ENCODE measurements at regions not wholly inside any gene's neighbourhood (a gene's known extent, or its start where the extent isn't known, plus 50 kb on each side); places are given as distances from the start of the nearest gene placed in this dataset.

- POLR2A ChIA-PET, result no interaction called here
- CTCF ChIA-PET, result interaction anchor here (1.2 kb wide), 1 partner anchor 24 kb away, joined by 4 read pairs; no protein-coding TSS in a partner anchor
These were observed 206.4 kb upstream of the GRIP1 start for GRCh38 chr12:66885115-66885875.

GRCh38 chr12:66896797-66897196 is 217.9 kb upstream of the GRIP1 start:
- Histone ChIP-seq H3K4me1 (ENCODE audit: control insufficient read depth, insufficient read depth, low read length) (peaks cover 26% of the 10 kb centered on the region), H3K9me3 (ENCODE audit: control insufficient read depth, insufficient read depth, low read depth, low read length) (no peaks in the 10 kb centered on the region), H3K27ac (ENCODE audit: extremely low read depth, low read depth, low read length) (no peak overlapping the region), H3K36me3 (ENCODE audit: control insufficient read depth in 2 of 2, insufficient read depth in 1 of 2, low read length in 2 of 2) (no peaks in the 10 kb centered on the region), H3K4me3 (ENCODE audit: low read depth, low read length) (no peak overlapping the region)
- TF ChIP-seq ZNF629 (tag by site-specific recombination; IDR thresholded peaks at IDR 0.05), result no peak
- no peak for TF ChIP-seq ZNF157 (tag by site-specific recombination; IDR thresholded peaks at IDR 0.05)
- no peak for TF ChIP-seq ZNF211 (tag by site-specific recombination; IDR thresholded peaks at IDR 0.05; ENCODE audit: low read depth)
- no peak for TF ChIP-seq ZNF48 (tag by site-specific recombination; IDR thresholded peaks at IDR 0.05)
- TF ChIP-seq ZNF558 (tag by site-specific recombination; IDR thresholded peaks at IDR 0.05), result no peak
- no peak for TF ChIP-seq ZBTB49 (tag by site-specific recombination; IDR thresholded peaks at IDR 0.05; ENCODE audit: low read depth)
- TF ChIP-seq ZNF600 (tag by site-specific recombination; IDR thresholded peaks at IDR 0.05), result no peak
- no peak for TF ChIP-seq ZSCAN4 (tag by site-specific recombination; IDR thresholded peaks at IDR 0.05)
- CTCF ChIA-PET, result interaction anchor here (0.7 kb wide), 1 partner anchor 233 kb away, joined by 3 read pairs; no protein-coding TSS in a partner anchor
- POLR2A ChIA-PET, result no interaction called here

More at GRCh38 chr12:66885115-66885875, 206.4 kb upstream of the GRIP1 start:
- Histone ChIP-seq H3K27ac (ENCODE audit: extremely low read depth, low read depth, low read length) (no peak overlapping the region), H3K4me1 (ENCODE audit: control insufficient read depth, insufficient read depth, low read length) (no peaks in the 10 kb centered on the region), H3K36me3 (ENCODE audit: control insufficient read depth in 2 of 2, insufficient read depth in 1 of 2, low read length in 2 of 2) (no peaks in the 10 kb centered on the region), H3K4me3 (ENCODE audit: low read depth, low read length) (no peak overlapping the region), H3K9me3 (ENCODE audit: control insufficient read depth, insufficient read depth, low read depth, low read length) (no peaks in the 10 kb centered on the region)
- TF ChIP-seq ZNF664 (tag by site-specific recombination; IDR thresholded peaks at IDR 0.05) (no peak), ZBTB17 (tag by site-specific recombination; IDR thresholded peaks at IDR 0.05) (peak; percentile 26; the same call in 1 of the 2 replicates)

GRCh38 chr12:66898700-66899469 is 220.0 kb upstream of the GRIP1 start:
- ChIA-PET POLR2A (no interaction called here), CTCF (interaction anchor here (1.0 to 1.3 kb wide), 3 partner anchors 38 to 65 kb away, joined by 3 read pairs; no protein-coding TSS in a partner anchor)
- Histone ChIP-seq H3K36me3 (ENCODE audit: control insufficient read depth in 2 of 2, insufficient read depth in 1 of 2, low read length in 2 of 2) (no peaks in the 10 kb centered on the region), H3K4me3 (ENCODE audit: low read depth, low read length) (no peak overlapping the region), H3K4me1 (ENCODE audit: control insufficient read depth, insufficient read depth, low read length) (peaks cover 26% of the 10 kb centered on the region), H3K27ac (ENCODE audit: extremely low read depth, low read depth, low read length) (no peak overlapping the region), H3K9me3 (ENCODE audit: control insufficient read depth, insufficient read depth, low read depth, low read length) (no peaks in the 10 kb centered on the region)
- TF ChIP-seq ZNF324 (tag by site-specific recombination; IDR thresholded peaks at IDR 0.05) (no peak), ZNF654 (tag by site-specific recombination; IDR thresholded peaks at IDR 0.05; ENCODE audit: low read depth) (no peak), ZEB2 (tag by site-specific recombination; IDR thresholded peaks at IDR 0.05) (no peak), TCF7L2 (IDR thresholded peaks at IDR 0.05; ENCODE audit: borderline replicate concordance, low read depth, low read length) (peak; percentile 76), ZSCAN30 (tag by site-specific recombination; IDR thresholded peaks at IDR 0.05) (0 out of 2 replicates have a peak, but pooled peaks have one; percentile 14), ELK4 (IDR thresholded peaks at IDR 0.05; ENCODE audit: borderline replicate concordance, low read depth, low read length) (no peak), PRDM1 (tag by site-specific recombination; IDR thresholded peaks at IDR 0.05) (peak; percentile 42; the same call in 1 of the 2 replicates), ZXDB (tag by site-specific recombination; IDR thresholded peaks at IDR 0.05) (peak; percentile 62), SCRT1 (tag by site-specific recombination; IDR thresholded peaks at IDR 0.05; ENCODE audit: borderline replicate concordance) (0 out of 2 replicates have a peak, but pooled peaks have one; percentile 64), BCL11B (tag by site-specific recombination; IDR thresholded peaks at IDR 0.05; ENCODE audit: low read depth) (no peak), INSM2 (tag by site-specific recombination; IDR thresholded peaks at IDR 0.05) (peak; percentile 45; the same call in 1 of the 2 replicates), AEBP2 (tag by site-specific recombination; IDR thresholded peaks at IDR 0.05; ENCODE audit: borderline replicate concordance) (no peak)
